ENCODE measurements at regions not wholly inside any gene's neighbourhood (a gene's known extent, or its start where the extent isn't known, plus 50 kb on each side); places are given as distances from the start of the nearest gene placed in this dataset.

DNA sequence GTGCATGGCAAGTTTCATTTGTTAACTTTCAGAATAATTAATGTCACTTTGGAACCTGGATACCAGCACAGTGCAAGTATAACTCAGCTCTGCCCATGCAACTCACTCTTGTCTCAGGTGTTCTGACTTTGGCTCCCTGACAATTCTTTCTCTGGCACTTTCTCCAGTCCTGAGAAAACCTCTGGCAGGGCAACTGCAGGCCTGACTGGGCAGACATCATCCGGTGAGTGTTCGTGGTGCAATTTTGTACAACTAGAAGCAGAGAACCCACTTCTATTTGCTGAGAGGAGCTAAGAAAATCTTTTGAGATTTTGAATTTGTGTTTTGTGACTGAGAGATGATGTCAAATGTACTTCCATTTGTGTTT lies 143.0 kb downstream of the AQP4 start:
- TF ChIP-seq, protein P1, sequence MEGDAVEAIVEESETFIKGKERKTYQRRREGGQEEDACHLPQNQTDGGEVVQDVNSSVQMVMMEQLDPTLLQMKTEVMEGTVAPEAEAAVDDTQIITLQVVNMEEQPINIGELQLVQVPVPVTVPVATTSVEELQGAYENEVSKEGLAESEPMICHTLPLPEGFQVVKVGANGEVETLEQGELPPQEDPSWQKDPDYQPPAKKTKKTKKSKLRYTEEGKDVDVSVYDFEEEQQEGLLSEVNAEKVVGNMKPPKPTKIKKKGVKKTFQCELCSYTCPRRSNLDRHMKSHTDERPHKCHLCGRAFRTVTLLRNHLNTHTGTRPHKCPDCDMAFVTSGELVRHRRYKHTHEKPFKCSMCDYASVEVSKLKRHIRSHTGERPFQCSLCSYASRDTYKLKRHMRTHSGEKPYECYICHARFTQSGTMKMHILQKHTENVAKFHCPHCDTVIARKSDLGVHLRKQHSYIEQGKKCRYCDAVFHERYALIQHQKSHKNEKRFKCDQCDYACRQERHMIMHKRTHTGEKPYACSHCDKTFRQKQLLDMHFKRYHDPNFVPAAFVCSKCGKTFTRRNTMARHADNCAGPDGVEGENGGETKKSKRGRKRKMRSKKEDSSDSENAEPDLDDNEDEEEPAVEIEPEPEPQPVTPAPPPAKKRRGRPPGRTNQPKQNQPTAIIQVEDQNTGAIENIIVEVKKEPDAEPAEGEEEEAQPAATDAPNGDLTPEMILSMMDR (IDR thresholded peaks at IDR 0.05): no peak
- no peak for TF ChIP-seq EP300 (IDR thresholded peaks at IDR 0.05)

Measured in sigmoid colon (tissue), 4 donors.